Liver (tissue), 3 donors: ENCODE measurements at regions not wholly inside any gene's neighbourhood (a gene's known extent, or its start where the extent isn't known, plus 50 kb on each side); places are given as distances from the start of the nearest gene placed in this dataset.

Experiments
- CTCF ChIP-seq: fragments of 150-350 bp; IDR thresholded peaks from 2 replicates; pipeline ENCODE4 v1.5.1; 2017; ENCODE audit warnings: improper control_type of control experiment, low read depth, low read length; ENCODE audit not compliant: missing input control
- EGR1 ChIP-seq, 2 donors: IDR thresholded peaks; 2 replicates each; pipeline ENCODE4 v1.6.1; 2016 to 2018; ENCODE audit warnings: antibody characterized with exemption in 2 of 2, low read depth in 2 of 2
- FOXA2 ChIP-seq: IDR thresholded peaks from 2 replicates; pipeline ENCODE4 v1.6.1; 2016; ENCODE audit warnings: antibody characterized with exemption
- GABPA ChIP-seq, 2 donors: IDR thresholded peaks in 1 of 2; conservative IDR thresholded peaks in 1 of 2; 2 replicates each; pipeline ENCODE4 v1.6.1; 2016; ENCODE audit warnings: antibody characterized with exemption in 2 of 2, mild to moderate bottlenecking in 1 of 2, moderate library complexity in 1 of 2
- JUND ChIP-seq, 2 donors: IDR thresholded peaks; 2 replicates each; pipeline ENCODE4 v1.6.1; 2016; ENCODE audit warnings: antibody characterized with exemption in 2 of 2
- MAX ChIP-seq: IDR thresholded peaks from 2 replicates; pipeline ENCODE4 v1.6.1; 2016; ENCODE audit warnings: antibody characterized with exemption
- RAD21 ChIP-seq, 2 donors: IDR thresholded peaks; 2 replicates each; pipeline ENCODE4 v1.6.1; 2016; ENCODE audit warnings: antibody characterized with exemption in 2 of 2, mild to moderate bottlenecking in 2 of 2
- SP1 ChIP-seq: IDR thresholded peaks from 2 replicates; pipeline ENCODE4 v1.6.1; 2018; ENCODE audit warnings: antibody characterized with exemption, mild to moderate bottlenecking
- TAF1 ChIP-seq: conservative IDR thresholded peaks from 2 replicates; pipeline ENCODE4 v1.6.1; 2016; ENCODE audit warnings: antibody characterized with exemption, mild to moderate bottlenecking
- YY1 ChIP-seq: IDR thresholded peaks from 2 replicates; pipeline ENCODE4 v1.6.1; 2016; ENCODE audit warnings: antibody characterized with exemption, mild to moderate bottlenecking
- TF ChIP-seq, protein P1 (sequence below): IDR thresholded peaks from 2 replicates; pipeline ENCODE4 v1.6.1; 2016; ENCODE audit warnings: antibody characterized with exemption, mild to moderate bottlenecking
- donor health status: healthy.
- donor health status: healthy.

- TF ChIP-seq CTCF (no peak), RAD21 (IDR thresholded peaks at IDR 0.05) (no peak), TAF1 (no peak), MAX (no peak), YY1 (no peak), EGR1 (IDR thresholded peaks at IDR 0.05; ENCODE audit: low read depth in 2 of 2) (no peak), JUND (IDR thresholded peaks at IDR 0.05) (no peak), SP1 (no peak), FOXA2 (no peak), GABPA (IDR thresholded peaks at IDR 0.05 in 1 of 2, conservative IDR thresholded peaks at IDR 0.05 in 1 of 2) (no peak)
- TF ChIP-seq, protein P1, sequence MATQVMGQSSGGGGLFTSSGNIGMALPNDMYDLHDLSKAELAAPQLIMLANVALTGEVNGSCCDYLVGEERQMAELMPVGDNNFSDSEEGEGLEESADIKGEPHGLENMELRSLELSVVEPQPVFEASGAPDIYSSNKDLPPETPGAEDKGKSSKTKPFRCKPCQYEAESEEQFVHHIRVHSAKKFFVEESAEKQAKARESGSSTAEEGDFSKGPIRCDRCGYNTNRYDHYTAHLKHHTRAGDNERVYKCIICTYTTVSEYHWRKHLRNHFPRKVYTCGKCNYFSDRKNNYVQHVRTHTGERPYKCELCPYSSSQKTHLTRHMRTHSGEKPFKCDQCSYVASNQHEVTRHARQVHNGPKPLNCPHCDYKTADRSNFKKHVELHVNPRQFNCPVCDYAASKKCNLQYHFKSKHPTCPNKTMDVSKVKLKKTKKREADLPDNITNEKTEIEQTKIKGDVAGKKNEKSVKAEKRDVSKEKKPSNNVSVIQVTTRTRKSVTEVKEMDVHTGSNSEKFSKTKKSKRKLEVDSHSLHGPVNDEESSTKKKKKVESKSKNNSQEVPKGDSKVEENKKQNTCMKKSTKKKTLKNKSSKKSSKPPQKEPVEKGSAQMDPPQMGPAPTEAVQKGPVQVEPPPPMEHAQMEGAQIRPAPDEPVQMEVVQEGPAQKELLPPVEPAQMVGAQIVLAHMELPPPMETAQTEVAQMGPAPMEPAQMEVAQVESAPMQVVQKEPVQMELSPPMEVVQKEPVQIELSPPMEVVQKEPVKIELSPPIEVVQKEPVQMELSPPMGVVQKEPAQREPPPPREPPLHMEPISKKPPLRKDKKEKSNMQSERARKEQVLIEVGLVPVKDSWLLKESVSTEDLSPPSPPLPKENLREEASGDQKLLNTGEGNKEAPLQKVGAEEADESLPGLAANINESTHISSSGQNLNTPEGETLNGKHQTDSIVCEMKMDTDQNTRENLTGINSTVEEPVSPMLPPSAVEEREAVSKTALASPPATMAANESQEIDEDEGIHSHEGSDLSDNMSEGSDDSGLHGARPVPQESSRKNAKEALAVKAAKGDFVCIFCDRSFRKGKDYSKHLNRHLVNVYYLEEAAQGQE: no peak
These were observed 245.9 kb downstream of the IDS start for GRCh38 chrX:149259241-149259640.
